HCT116 (cell line): ENCODE measurements at regions not wholly inside any gene's neighbourhood (a gene's known extent, or its start where the extent isn't known, plus 50 kb on each side); places are given as distances from the start of the nearest gene placed in this dataset.

Source experiments
- ATAC-seq: fragments of 200-7000 bp; cut with Tn5 transposase; 2 replicates; pipeline ENCODE4 v1.9.1; 2020; ENCODE audit warnings: mild to moderate bottlenecking, moderate library complexity
- BruUV-seq: library from RNA; stranded (reverse); fragments of 400-500 nt; replicated peaks from 2 replicates; lab custom pipeline; 2021; lab: Mats Ljungman, UMichigan
- CTCF ChIA-PET: fragments of 300-600 bp; sonication (Branson Sonifier 250); formaldehyde crosslinking; loops from one replicate; lab custom pipeline; 2021; ENCODE audit warnings: antibody characterized with exemption; lab: Charles Lee
- POLR2A ChIA-PET: fragments of 300-600, 350-600 bp; sonication (Branson Sonifier 250); formaldehyde crosslinking; loops from one replicate; lab custom pipeline; 2021; ENCODE audit warnings: antibody characterized with exemption; lab: Charles Lee
- RAD21 ChIA-PET, 2 experiments: fragments of 300-600 bp; sonication (Branson Sonifier 250); formaldehyde crosslinking; loops; one replicate each; lab custom pipeline; 2023; ENCODE audit warnings: low total read pairs in 2 of 2; ENCODE audit not compliant: uncharacterized antibody in 2 of 2, unreplicated experiment in 2 of 2, low non-redundant PET in 1 of 2; lab: Charles Lee
- DNase-seq: peaks from one replicate; pipeline ENCODE4 v3.0.0-alpha.2; 2010; ENCODE audit warnings: low read depth, low spot score
- H2AFZ ChIP-seq: fragments of 200-600 bp; shearing (Covaris generic), sonication (generic); 2 replicates; pipeline ENCODE4 v1.6.1; 2017; ENCODE audit warnings: low read depth, mixed run types, mixed read lengths, antibody characterized with exemption, low read length; ENCODE audit not compliant: poor library complexity, severe bottlenecking
- H3K27ac ChIP-seq: 2 replicates; pipeline ENCODE4 v1.5.1; 2012; ENCODE audit warnings: low read depth, low read length
- H3K27me3 ChIP-seq: fragments of 200-600 bp; sonication (generic); 2 replicates; pipeline ENCODE4 v1.6.1; 2016; ENCODE audit warnings: mixed run types, low read length, mixed read lengths; ENCODE audit not compliant: insufficient read depth
- H3K36me3 ChIP-seq, 2 experiments: fragments of 200-500 bp in 1 of 2; fragments of 200-600 bp in 1 of 2; sonication (Bioruptor generic) in 1 of 2; sonication (generic) in 1 of 2; 2 replicates each; pipeline versions ENCODE4 v1.5.1 to v1.6.1; 2014 to 2016; ENCODE audit warnings: low read length in 2 of 2, inconsistent platforms in 1 of 2, mixed read lengths in 1 of 2, mixed run types in 1 of 2; ENCODE audit not compliant: insufficient read depth in 2 of 2, control insufficient read depth in 1 of 2
- H3K4me1 ChIP-seq, 2 experiments: fragments of 200-600 bp in 1 of 2; sonication (generic) in 1 of 2; 2 replicates each; pipeline versions ENCODE4 v1.5.1 to v1.6.1; 2012 to 2017; ENCODE audit warnings: low read length in 2 of 2, inconsistent platforms in 1 of 2, mild to moderate bottlenecking in 1 of 2, mixed read lengths in 1 of 2, mixed run types in 1 of 2, moderate library complexity in 1 of 2; ENCODE audit not compliant: insufficient read depth in 2 of 2, control insufficient read depth in 1 of 2
- H3K4me2 ChIP-seq: fragments of 200-600 bp; sonication (generic); 2 replicates; pipeline ENCODE4 v1.6.1; 2017; ENCODE audit warnings: mixed run types, low read length, mixed read lengths
- H3K4me3 ChIP-seq, 2 experiments: fragments of 200-600 bp in 1 of 2; sonication (generic) in 1 of 2; replicated peaks in 1 of 2; 2 replicates each; pipeline ENCODE4 v1.5.1; 2011 to 2016; ENCODE audit warnings: low read length in 2 of 2, control low read depth in 1 of 2, low read depth in 1 of 2, mild to moderate bottlenecking in 1 of 2, mixed read lengths in 1 of 2, mixed run types in 1 of 2
- H3K79me2 ChIP-seq: fragments of 200-600 bp; sonication (generic); 2 replicates; pipeline ENCODE4 v1.6.1; 2017; ENCODE audit warnings: mild to moderate bottlenecking, mixed run types, low read length, moderate library complexity, mixed read lengths; ENCODE audit not compliant: insufficient read depth
- H3K9ac ChIP-seq: fragments of 200-600 bp; sonication (generic); 2 replicates; pipeline ENCODE4 v1.6.1; 2016; ENCODE audit warnings: low read length, mixed read lengths
- H3K9me2 ChIP-seq: fragments of 200-600 bp; sonication (generic), shearing (Covaris generic); 2 replicates; pipeline ENCODE4 v1.6.1; 2017; ENCODE audit warnings: mixed run types, mild to moderate bottlenecking, moderate library complexity; ENCODE audit not compliant: insufficient read depth
- H3K9me3 ChIP-seq, 2 experiments: fragments of 200-500 bp in 1 of 2; fragments of 200-600 bp in 1 of 2; sonication (Bioruptor generic) in 1 of 2; sonication (generic) in 1 of 2; 2 replicates each; pipeline ENCODE4 v1.6.1; 2014 to 2017; ENCODE audit warnings: low read length in 2 of 2, mixed read lengths in 2 of 2, inconsistent platforms in 1 of 2, low read depth in 1 of 2, mild to moderate bottlenecking in 1 of 2, mixed run types in 1 of 2, moderate library complexity in 1 of 2; ENCODE audit not compliant: control insufficient read depth in 1 of 2, insufficient read depth in 1 of 2
- H4K20me1 ChIP-seq: fragments of 200-600 bp; sonication (generic), shearing (Covaris generic); 2 replicates; pipeline ENCODE4 v1.6.1; 2017; ENCODE audit warnings: mixed run types, mild to moderate bottlenecking, moderate library complexity; ENCODE audit not compliant: insufficient read depth
- EGR1 ChIP-seq: IDR thresholded peaks from 2 replicates; pipeline ENCODE4 v1.6.1; 2012; ENCODE audit warnings: low read depth
- ELF1 ChIP-seq: IDR thresholded peaks from 2 replicates; pipeline ENCODE4 v1.6.1; 2012; ENCODE audit warnings: low read depth, borderline replicate concordance
- EZH2 ChIP-seq: fragments of 200-600 bp; sonication (generic); IDR thresholded peaks from 2 replicates; pipeline ENCODE4 v1.6.1; 2017; ENCODE audit warnings: antibody characterized with exemption, mixed run types
- JUND ChIP-seq: IDR thresholded peaks from 2 replicates; pipeline ENCODE4 v1.6.1; 2012
- RAD21 ChIP-seq: IDR thresholded peaks from 2 replicates; pipeline ENCODE4 v1.6.1; 2012; ENCODE audit warnings: low read depth, mild to moderate bottlenecking
- SIN3A ChIP-seq: IDR thresholded peaks from 2 replicates; pipeline ENCODE4 v1.6.1; 2012; ENCODE audit warnings: low read depth
- SP1 ChIP-seq: IDR thresholded peaks from 2 replicates; pipeline ENCODE4 v1.6.1; 2012; ENCODE audit warnings: low read depth
- TCF7L2 ChIP-seq: IDR thresholded peaks from 2 replicates; pipeline ENCODE4 v1.7.0; 2011; ENCODE audit warnings: borderline replicate concordance, inconsistent platforms; ENCODE audit not compliant: insufficient read depth, insufficient read length; ENCODE audit errors: extremely low read depth
- ZNF274 ChIP-seq: fragments of 200-500 bp; sonication (Bioruptor generic); IDR thresholded peaks from 2 replicates; pipeline ENCODE4 v1.6.1; 2014; ENCODE audit warnings: mild to moderate bottlenecking, low read depth, low read length, inconsistent platforms
- intact Hi-C: fragments of 100-400 bp; cut with micrococcal nuclease; formaldehyde crosslinking; loops from 2 replicates; pipeline ENCODE4 v1.10.0; 2022
- TF ChIP-seq, protein P1 (sequence below), 3 experiments: fragments of 200-600 bp in 1 of 3; sonication (generic) in 1 of 3; IDR thresholded peaks in 2 of 3; conservative IDR thresholded peaks in 1 of 3; 2 replicates each; pipeline ENCODE4 v1.5.1; 2012 to 2017; ENCODE audit warnings: low read depth in 2 of 3, low read length in 2 of 3, antibody characterized with exemption in 1 of 3, borderline replicate concordance in 1 of 3, control low read depth in 1 of 3, mild to moderate bottlenecking in 1 of 3, mixed read lengths in 1 of 3, mixed run types in 1 of 3, moderate library complexity in 1 of 3; ENCODE audit not compliant: insufficient read depth in 1 of 3
- TF ChIP-seq, protein P2 (sequence below): IDR thresholded peaks from 2 replicates; pipeline ENCODE4 v1.6.1; 2011; ENCODE audit warnings: mild to moderate bottlenecking, low read length, moderate library complexity; ENCODE audit not compliant: insufficient replicate concordance; ENCODE audit errors: extremely low read depth

DNA sequence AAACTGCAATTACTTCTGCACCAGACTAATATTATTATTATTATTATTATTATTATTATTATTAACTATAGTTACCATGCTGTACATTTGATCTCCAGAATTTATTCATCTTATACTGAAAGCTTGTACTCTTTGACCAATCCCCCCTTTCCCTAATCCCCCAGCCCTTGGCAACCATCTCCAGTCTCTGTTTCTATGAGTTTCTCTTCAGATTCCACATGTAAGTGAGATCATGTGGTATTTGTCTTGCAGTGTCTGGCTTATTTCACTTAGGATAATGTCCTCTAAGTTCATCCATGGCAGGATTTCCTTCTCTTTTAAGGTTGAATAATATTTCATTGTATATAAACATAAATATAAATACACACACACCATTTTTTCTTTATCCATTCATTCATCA is 287.0 kb upstream of the DAB2 start:
- ATAC-seq: no peak
- no peaks in the 10 kb centered on the region for H3K9me3 ChIP-seq
- intact Hi-C loops: loop anchor here (5.0 to 10.0 kb wide), 2 partner anchors 235 to 1933 kb away; no protein-coding TSS in a partner anchor
- POLR2A ChIA-PET: no interaction called here
- H3K9me2 ChIP-seq: no peaks in the 10 kb centered on the region
- H3K4me3 ChIP-seq: no peak overlapping the region
- no peak overlapping the region for H3K27ac ChIP-seq
- RAD21 ChIA-PET: no interaction called here
- CTCF ChIA-PET: no interaction called here
- H3K9ac ChIP-seq: no peak overlapping the region
- no peak overlapping the region for H2AFZ ChIP-seq
- H3K27me3 ChIP-seq: no peaks in the 10 kb centered on the region
- TF ChIP-seq EGR1: no peak
- no peak for TF ChIP-seq ELF1
- TF ChIP-seq, protein P1, sequence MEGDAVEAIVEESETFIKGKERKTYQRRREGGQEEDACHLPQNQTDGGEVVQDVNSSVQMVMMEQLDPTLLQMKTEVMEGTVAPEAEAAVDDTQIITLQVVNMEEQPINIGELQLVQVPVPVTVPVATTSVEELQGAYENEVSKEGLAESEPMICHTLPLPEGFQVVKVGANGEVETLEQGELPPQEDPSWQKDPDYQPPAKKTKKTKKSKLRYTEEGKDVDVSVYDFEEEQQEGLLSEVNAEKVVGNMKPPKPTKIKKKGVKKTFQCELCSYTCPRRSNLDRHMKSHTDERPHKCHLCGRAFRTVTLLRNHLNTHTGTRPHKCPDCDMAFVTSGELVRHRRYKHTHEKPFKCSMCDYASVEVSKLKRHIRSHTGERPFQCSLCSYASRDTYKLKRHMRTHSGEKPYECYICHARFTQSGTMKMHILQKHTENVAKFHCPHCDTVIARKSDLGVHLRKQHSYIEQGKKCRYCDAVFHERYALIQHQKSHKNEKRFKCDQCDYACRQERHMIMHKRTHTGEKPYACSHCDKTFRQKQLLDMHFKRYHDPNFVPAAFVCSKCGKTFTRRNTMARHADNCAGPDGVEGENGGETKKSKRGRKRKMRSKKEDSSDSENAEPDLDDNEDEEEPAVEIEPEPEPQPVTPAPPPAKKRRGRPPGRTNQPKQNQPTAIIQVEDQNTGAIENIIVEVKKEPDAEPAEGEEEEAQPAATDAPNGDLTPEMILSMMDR (IDR thresholded peaks at IDR 0.05 in 2 of 3, conservative IDR thresholded peaks at IDR 0.05 in 1 of 3; ENCODE audit: borderline replicate concordance in 1 of 3, insufficient read depth in 1 of 3, low read depth in 2 of 3, low read length in 2 of 3): no peak
- no peak for TF ChIP-seq RAD21
- no peak for TF ChIP-seq ZNF274
- TF ChIP-seq, all 23 proteins: peak for 0
- H3K4me2 ChIP-seq: no peak overlapping the region
- H3K36me3 ChIP-seq: no peaks in the 10 kb centered on the region
- DNase-seq: no peak
- H4K20me1 ChIP-seq: no peaks in the 10 kb centered on the region
- no peaks in the 10 kb centered on the region; a peak in 1 of 4 replicates for H3K4me1 ChIP-seq
- H3K79me2 ChIP-seq: no peaks in the 10 kb centered on the region
- BruUV-seq: no TSS peak

DNA sequence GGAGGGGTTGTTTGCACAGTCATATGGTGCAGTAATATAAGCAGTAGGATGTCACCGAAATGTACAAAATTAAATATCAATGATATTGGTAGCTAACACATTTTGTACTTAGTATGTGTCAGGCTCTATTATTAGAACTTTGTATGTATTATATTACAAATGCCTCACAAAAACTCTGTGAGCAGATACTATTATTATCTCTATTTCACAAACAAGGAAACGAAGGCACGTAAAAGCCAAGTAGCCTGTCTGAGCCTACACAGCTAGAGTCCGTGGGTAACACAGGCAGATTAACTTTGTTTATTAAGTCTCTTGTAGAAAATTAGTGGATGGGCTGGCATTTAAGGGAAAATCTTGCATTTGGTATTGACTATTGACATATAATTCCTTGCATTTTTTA is 284.3 kb upstream of the DAB2 start:
- no peak for ATAC-seq
- Histone ChIP-seq H3K4me1 (no peaks in the 10 kb centered on the region), H3K9me3 (no peaks in the 10 kb centered on the region), H3K36me3 (no peaks in the 10 kb centered on the region), H4K20me1 (no peaks in the 10 kb centered on the region; the same call in 1 of the 2 replicates), H3K79me2 (no peaks in the 10 kb centered on the region), H3K27ac (no peak overlapping the region), H3K9me2 (no peaks in the 10 kb centered on the region), H3K4me3 (no peak overlapping the region), H3K27me3 (no peaks in the 10 kb centered on the region), H3K9ac (no peak overlapping the region), H2AFZ (no peak overlapping the region), H3K4me2 (no peak overlapping the region)
- RAD21 ChIA-PET: no interaction called here
- TF ChIP-seq, protein P2, sequence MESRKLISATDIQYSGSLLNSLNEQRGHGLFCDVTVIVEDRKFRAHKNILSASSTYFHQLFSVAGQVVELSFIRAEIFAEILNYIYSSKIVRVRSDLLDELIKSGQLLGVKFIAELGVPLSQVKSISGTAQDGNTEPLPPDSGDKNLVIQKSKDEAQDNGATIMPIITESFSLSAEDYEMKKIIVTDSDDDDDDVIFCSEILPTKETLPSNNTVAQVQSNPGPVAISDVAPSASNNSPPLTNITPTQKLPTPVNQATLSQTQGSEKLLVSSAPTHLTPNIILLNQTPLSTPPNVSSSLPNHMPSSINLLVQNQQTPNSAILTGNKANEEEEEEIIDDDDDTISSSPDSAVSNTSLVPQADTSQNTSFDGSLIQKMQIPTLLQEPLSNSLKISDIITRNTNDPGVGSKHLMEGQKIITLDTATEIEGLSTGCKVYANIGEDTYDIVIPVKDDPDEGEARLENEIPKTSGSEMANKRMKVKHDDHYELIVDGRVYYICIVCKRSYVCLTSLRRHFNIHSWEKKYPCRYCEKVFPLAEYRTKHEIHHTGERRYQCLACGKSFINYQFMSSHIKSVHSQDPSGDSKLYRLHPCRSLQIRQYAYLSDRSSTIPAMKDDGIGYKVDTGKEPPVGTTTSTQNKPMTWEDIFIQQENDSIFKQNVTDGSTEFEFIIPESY: no peak
- TF ChIP-seq TCF7L2 (no peak), EZH2 (no peak), SIN3A (no peak), ZNF274 (no peak), JUND (no peak), SP1 (no peak)
- no peak for DNase-seq
- CTCF ChIA-PET: no interaction called here
- POLR2A ChIA-PET: no interaction called here
- BruUV-seq: no TSS peak
- intact Hi-C loops: no loop called here
